Progenitor cell of endocrine pancreas (in vitro differentiated cells): ENCODE measurements at regions not wholly inside any gene's neighbourhood (a gene's known extent, or its start where the extent isn't known, plus 50 kb on each side); places are given as distances from the start of the nearest gene placed in this dataset.

ENCODE experiments used
- DNase-seq: peaks from one replicate; pipeline ENCODE4 v3.0.0; 2021; ENCODE audit warnings: low spot score; ENCODE audit not compliant: unreplicated experiment
- H3K27ac Mint-ChIP-seq: 2 replicates; pipeline ENCODE4 v1.8.0; 2021; ENCODE audit warnings: mild to moderate bottlenecking, moderate library complexity, mixed read lengths
- H3K27me3 Mint-ChIP-seq: 2 replicates; pipeline ENCODE4 v1.8.0; 2021; ENCODE audit warnings: mixed read lengths
- H3K36me3 Mint-ChIP-seq: 2 replicates; pipeline ENCODE4 v1.8.0; 2022; ENCODE audit warnings: mixed read lengths; ENCODE audit not compliant: insufficient read depth
- H3K4me1 Mint-ChIP-seq: 2 replicates; pipeline ENCODE4 v1.8.0; 2021; ENCODE audit warnings: low read depth, mixed read lengths
- H3K4me3 Mint-ChIP-seq: 2 replicates; pipeline ENCODE4 v1.8.0; 2021; ENCODE audit warnings: low read depth, mild to moderate bottlenecking, moderate library complexity, mixed read lengths
- H3K9me3 Mint-ChIP-seq: 2 replicates; pipeline ENCODE4 v1.8.0; 2021; ENCODE audit warnings: low read depth, mixed read lengths
- CTCF ChIP-seq: fragments of 200-600 bp; sonication (generic); IDR thresholded peaks from one replicate; pipeline ENCODE4 v1.5.0; 2021; ENCODE audit warnings: antibody characterized with exemption, mild to moderate bottlenecking; ENCODE audit not compliant: unreplicated experiment

GRCh38 chr6:16985513-16986284 is 116.2 kb upstream of the STMND1 start:
- H3K9me3 Mint-ChIP-seq, result peaks cover 13% of the 10 kb centered on the region
- no peak overlapping the region for H3K4me3 Mint-ChIP-seq
- DNase-seq, result no peak
- H3K27me3 Mint-ChIP-seq, result peaks cover 12% of the 10 kb centered on the region
- TF ChIP-seq CTCF, result no peak
- H3K4me1 Mint-ChIP-seq, result no peaks in the 10 kb centered on the region
- H3K27ac Mint-ChIP-seq, result no peak overlapping the region
- H3K36me3 Mint-ChIP-seq, result peaks cover 4% of the 10 kb centered on the region

GRCh38 chr6:16982807-16983206 is 119.0 kb upstream of the STMND1 start:
- Mint-ChIP-seq H3K4me1 (no peaks in the 10 kb centered on the region), H3K4me3 (no peak overlapping the region), H3K36me3 (no peaks in the 10 kb centered on the region), H3K27me3 (peaks cover 31% of the 10 kb centered on the region), H3K27ac (no peak overlapping the region), H3K9me3 (peaks cover under 1% of the 10 kb centered on the region)
- DNase-seq, result no peak
- no peak for TF ChIP-seq CTCF

- H3K4me3 Mint-ChIP-seq, result no peak overlapping the region
- no peaks in the 10 kb centered on the region for H3K9me3 Mint-ChIP-seq
- peaks cover 5% of the 10 kb centered on the region for H3K4me1 Mint-ChIP-seq
- no peaks in the 10 kb centered on the region for H3K36me3 Mint-ChIP-seq
- H3K27me3 Mint-ChIP-seq, result peaks cover 38% of the 10 kb centered on the region
- no peak overlapping the region for H3K27ac Mint-ChIP-seq
- DNase-seq, result no peak
- TF ChIP-seq CTCF, result no peak
Observed at GRCh38 chr6:16979677-16980370, 122.0 kb upstream of the STMND1 start.

- H3K27ac Mint-ChIP-seq, result no peak overlapping the region
- TF ChIP-seq CTCF, result no peak
Observed at GRCh38 chr6:16978686-16979085, 123.2 kb upstream of the STMND1 start.

GRCh38 chr6:16976385-16977183 is 125.3 kb upstream of the STMND1 start:
- peaks cover 9% of the 10 kb centered on the region for H3K4me1 Mint-ChIP-seq
- TF ChIP-seq CTCF, result no peak
- H3K4me3 Mint-ChIP-seq, result no peak overlapping the region
- H3K9me3 Mint-ChIP-seq, result no peaks in the 10 kb centered on the region
- no peaks in the 10 kb centered on the region for H3K36me3 Mint-ChIP-seq
- no peak for DNase-seq
- H3K27me3 Mint-ChIP-seq, result peaks cover 50% of the 10 kb centered on the region
- H3K27ac Mint-ChIP-seq, result no peak overlapping the region

More at GRCh38 chr6:16978686-16979085, 123.2 kb upstream of the STMND1 start:
- DNase-seq, result no peak
- Mint-ChIP-seq H3K4me1 (peaks cover 9% of the 10 kb centered on the region), H3K4me3 (no peak overlapping the region), H3K36me3 (no peaks in the 10 kb centered on the region), H3K27me3 (peaks cover 39% of the 10 kb centered on the region), H3K9me3 (no peaks in the 10 kb centered on the region)
